ENCODE measurements at regions not wholly inside any gene's neighbourhood (a gene's known extent, or its start where the extent isn't known, plus 50 kb on each side); places are given as distances from the start of the nearest gene placed in this dataset.

GRCh38 chr17:70608957-70609356 is 439.6 kb downstream of the KCNJ2 start:
- no TSS peak for BruUV-seq (replicated peaks)
- H2BK120ac ChIP-seq (ENCODE audit: low read depth, low read length), result no peak overlapping the region
- H3K4me1 ChIP-seq (ENCODE audit: control insufficient read depth, insufficient read depth, low read length), result no peaks in the 10 kb centered on the region
- H3K14ac ChIP-seq (replicated peaks; ENCODE audit: low read depth, low read length), result no peak overlapping the region
- no peak overlapping the region for H3K4me3 ChIP-seq (ENCODE audit: insufficient read depth, low read depth, low read length)
- no peak overlapping the region for H4K5ac ChIP-seq (ENCODE audit: low read depth, low read length)
- no peak overlapping the region for H3K23ac ChIP-seq (ENCODE audit: low read depth, low read length)
- WGBS, 2 experiments (ENCODE audit: extremely low coverage in 2 of 2, insufficient read length in 1 of 2), result no CpG with 5 or more reads among the region's 2 CpGs
- no peak overlapping the region for H4K8ac ChIP-seq (ENCODE audit: low read depth in 2 of 2, low read length in 2 of 2)
- no peaks in the 10 kb centered on the region for H3K9me3 ChIP-seq (ENCODE audit: control insufficient read depth, insufficient read depth, low read length)
- ChIA-PET CTCF (no interaction called here), POLR2A (ENCODE audit: unreplicated experiment) (no interaction called here)
- H2AK9ac ChIP-seq (replicated peaks; ENCODE audit: low read depth, low read length, poor library complexity), result no peak overlapping the region
- H3K4me2 ChIP-seq (ENCODE audit: low read depth, low read length), result no peak overlapping the region
- in situ Hi-C loops (cut with MboI; ENCODE audit: low sequenced_read_pairs), result no loop called here
- H3K18ac ChIP-seq (ENCODE audit: low read depth, low read length), result no peak overlapping the region
- no peak overlapping the region for H2AK5ac ChIP-seq (ENCODE audit: low read depth, low read length)
- no peaks in the 10 kb centered on the region for H3K79me1 ChIP-seq (ENCODE audit: low read depth in 1 of 2, low read length in 2 of 2)
- no peak overlapping the region for H2BK15ac ChIP-seq (ENCODE audit: low read depth, low read length)
- no peaks in the 10 kb centered on the region for H3K36me3 ChIP-seq (ENCODE audit: control insufficient read depth, insufficient read depth, low read length)
- no peaks in the 10 kb centered on the region for H3K27me3 ChIP-seq (ENCODE audit: control insufficient read depth, insufficient read depth, low read length)
- H3K56ac ChIP-seq (ENCODE audit: extremely low read depth, insufficient read depth, low read length), result no peak overlapping the region
- H3K27ac ChIP-seq (ENCODE audit: insufficient read depth, low read length), result no peak overlapping the region
- DNase-seq (no peak), ATAC-seq (ENCODE audit: low read depth) (no peak)
- H2BK20ac ChIP-seq (ENCODE audit: low read depth, low read length), result no peak overlapping the region
- no peaks in the 10 kb centered on the region for H4K20me1 ChIP-seq (ENCODE audit: insufficient read depth, low read length)
- intact Hi-C loops (cut with micrococcal nuclease), result no loop called here
- H2AFZ ChIP-seq (replicated peaks; ENCODE audit: low read length, poor library complexity), result no peak overlapping the region
- no peak overlapping the region for H3K9ac ChIP-seq (ENCODE audit: low read depth, low read length)
- no peak overlapping the region for H4K91ac ChIP-seq (ENCODE audit: insufficient read depth, low read depth, low read length)
- H2BK5ac ChIP-seq (ENCODE audit: low read depth, low read length, poor library complexity, severe bottlenecking), result no peak overlapping the region
- dilution Hi-C loops (cut with HindIII; ENCODE audit: low sequenced_read_pairs, unreplicated experiment), result no loop called here
- no peaks in the 10 kb centered on the region for H3K9me1 ChIP-seq (ENCODE audit: insufficient read depth, low read length)
- TF ChIP-seq RFX5 (IDR thresholded peaks at IDR 0.05; ENCODE audit: low read depth, low read length), result no peak
- no peak for TF ChIP-seq MAFK (IDR thresholded peaks at IDR 0.05; ENCODE audit: low read depth, low read length)
- no peak for TF ChIP-seq BHLHE40 (IDR thresholded peaks at IDR 0.05; ENCODE audit: low read depth, low read length)
- no peak for TF ChIP-seq USF2 (IDR thresholded peaks at IDR 0.05; ENCODE audit: low read depth, low read length)
- no peak for TF ChIP-seq CEBPB (IDR thresholded peaks at IDR 0.05; ENCODE audit: low read depth, low read length)
- no peak for TF ChIP-seq ELK1 (IDR thresholded peaks at IDR 0.05; ENCODE audit: borderline replicate concordance, low read depth, low read length)
- TF ChIP-seq FOS (IDR thresholded peaks at IDR 0.05; ENCODE audit: low read depth, low read length), result no peak
- TF ChIP-seq SMC3 (IDR thresholded peaks at IDR 0.05; ENCODE audit: low read depth, low read length), result no peak
- no peak for TF ChIP-seq CTCF (conservative IDR thresholded peaks at IDR 0.05; ENCODE audit: low read depth, low read length)
- TF ChIP-seq RCOR1 (IDR thresholded peaks at IDR 0.05; ENCODE audit: insufficient replicate concordance, low read length), result no peak
- TF ChIP-seq RAD21 (IDR thresholded peaks at IDR 0.05; ENCODE audit: low read length), result no peak
- no peak for TF ChIP-seq MAZ (IDR thresholded peaks at IDR 0.05; ENCODE audit: borderline replicate concordance, low read depth, low read length)
- no peak for TF ChIP-seq MXI1 (IDR thresholded peaks at IDR 0.05; ENCODE audit: borderline replicate concordance, low read depth, low read length)
- H3K4ac ChIP-seq (ENCODE audit: low read depth, low read length), result no peak overlapping the region

Measured in IMR-90 (cell line).